ENCODE measurements at regions not wholly inside any gene's neighbourhood (a gene's known extent, or its start where the extent isn't known, plus 50 kb on each side); places are given as distances from the start of the nearest gene placed in this dataset.

DNA sequence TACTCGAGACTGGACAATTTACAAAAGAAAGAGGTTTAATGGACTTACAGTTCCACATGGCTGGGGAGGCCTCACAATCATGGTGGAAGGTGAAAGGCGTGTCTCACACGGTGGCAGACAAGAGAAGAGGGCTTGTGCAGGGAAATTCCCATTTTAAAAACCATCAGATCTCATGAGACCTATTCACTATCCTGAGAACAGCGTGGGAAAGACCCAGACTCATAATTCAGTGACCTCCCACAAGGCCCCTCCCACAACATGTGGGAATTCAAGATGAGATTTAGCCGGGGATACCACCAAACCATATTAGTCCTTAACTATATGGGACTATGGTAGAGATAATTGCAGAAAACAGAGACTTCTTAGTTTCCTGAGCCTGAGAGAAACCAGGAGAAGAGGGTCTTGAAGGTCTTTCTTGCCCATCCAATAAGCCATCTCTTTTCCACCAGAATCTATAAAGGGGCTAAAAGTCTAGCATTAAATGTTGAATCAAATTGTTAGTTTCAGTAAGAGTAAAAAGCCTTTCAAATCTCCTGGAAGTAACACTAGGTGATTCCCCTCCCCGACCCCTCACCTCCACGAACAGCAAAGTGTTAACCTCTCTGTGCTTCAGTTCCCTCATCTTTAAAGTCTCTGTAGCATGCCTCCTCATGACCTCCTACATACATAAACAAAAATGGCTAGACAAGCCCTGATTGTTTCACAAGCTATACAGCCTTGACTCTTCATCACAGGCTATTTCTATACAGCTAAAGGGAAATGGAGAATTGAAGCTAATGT is 259.1 kb downstream of the TMEM167A start:
- Histone ChIP-seq H3K27me3 (no peaks in the 10 kb centered on the region), H3K36me3 (no peaks in the 10 kb centered on the region), H3K4me3 (no peak overlapping the region), H3K4me1 (peaks cover 0 to 3% (median 0%) of the 10 kb centered on the region in 4 donors), H3K27ac (no peak overlapping the region), H3K9me3 (no peaks in the 10 kb centered on the region)
- no peak for DNase-seq (ENCODE audit: low spot score in 2 of 2)
- WGBS, 2 donors, result 85 to 86% methylated on average over 7 of the region's 7 CpGs
- no peak for TF ChIP-seq EP300 (IDR thresholded peaks at IDR 0.05)
- TF ChIP-seq, protein P1, sequence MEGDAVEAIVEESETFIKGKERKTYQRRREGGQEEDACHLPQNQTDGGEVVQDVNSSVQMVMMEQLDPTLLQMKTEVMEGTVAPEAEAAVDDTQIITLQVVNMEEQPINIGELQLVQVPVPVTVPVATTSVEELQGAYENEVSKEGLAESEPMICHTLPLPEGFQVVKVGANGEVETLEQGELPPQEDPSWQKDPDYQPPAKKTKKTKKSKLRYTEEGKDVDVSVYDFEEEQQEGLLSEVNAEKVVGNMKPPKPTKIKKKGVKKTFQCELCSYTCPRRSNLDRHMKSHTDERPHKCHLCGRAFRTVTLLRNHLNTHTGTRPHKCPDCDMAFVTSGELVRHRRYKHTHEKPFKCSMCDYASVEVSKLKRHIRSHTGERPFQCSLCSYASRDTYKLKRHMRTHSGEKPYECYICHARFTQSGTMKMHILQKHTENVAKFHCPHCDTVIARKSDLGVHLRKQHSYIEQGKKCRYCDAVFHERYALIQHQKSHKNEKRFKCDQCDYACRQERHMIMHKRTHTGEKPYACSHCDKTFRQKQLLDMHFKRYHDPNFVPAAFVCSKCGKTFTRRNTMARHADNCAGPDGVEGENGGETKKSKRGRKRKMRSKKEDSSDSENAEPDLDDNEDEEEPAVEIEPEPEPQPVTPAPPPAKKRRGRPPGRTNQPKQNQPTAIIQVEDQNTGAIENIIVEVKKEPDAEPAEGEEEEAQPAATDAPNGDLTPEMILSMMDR (IDR thresholded peaks at IDR 0.05), result no peak
- no peak for TF ChIP-seq POLR2A (IDR thresholded peaks at IDR 0.05)

DNA sequence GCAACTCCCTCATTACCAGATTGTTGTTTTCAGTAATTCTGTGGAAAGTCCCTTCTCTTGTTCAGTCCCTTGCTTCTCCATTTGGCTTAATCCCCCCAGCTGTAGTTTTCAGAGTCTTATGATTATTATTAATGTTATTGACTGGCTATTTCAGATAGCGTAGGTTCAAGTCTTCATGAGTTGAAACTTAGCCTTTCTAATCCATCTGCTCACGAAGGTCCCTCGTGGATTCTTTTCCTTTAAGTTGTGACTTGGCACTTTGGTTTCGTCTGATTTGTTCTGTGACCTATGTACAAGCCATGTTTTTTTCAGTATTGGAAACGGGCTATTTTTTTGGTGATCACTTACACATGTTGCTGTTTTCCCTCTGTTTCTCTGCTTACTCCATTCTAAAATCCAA is 260.3 kb downstream of the TMEM167A start:
- no peak overlapping the region for H3K27ac ChIP-seq
- DNase-seq (ENCODE audit: low spot score in 2 of 2), result no peak
- 75 to 81% methylated on average over 5 of the region's 5 CpGs for WGBS, 2 donors
- no peak overlapping the region for H3K4me3 ChIP-seq
- no peaks in the 10 kb centered on the region for H3K27me3 ChIP-seq
- no peaks in the 10 kb centered on the region for H3K9me3 ChIP-seq
- peaks cover 0 to 3% (median 0%) of the 10 kb centered on the region in 4 donors for H3K4me1 ChIP-seq
- no peak for TF ChIP-seq EP300 (IDR thresholded peaks at IDR 0.05)
- TF ChIP-seq POLR2A (IDR thresholded peaks at IDR 0.05), result no peak
- TF ChIP-seq, protein P1 (IDR thresholded peaks at IDR 0.05), result no peak
- H3K36me3 ChIP-seq, result no peaks in the 10 kb centered on the region

DNA sequence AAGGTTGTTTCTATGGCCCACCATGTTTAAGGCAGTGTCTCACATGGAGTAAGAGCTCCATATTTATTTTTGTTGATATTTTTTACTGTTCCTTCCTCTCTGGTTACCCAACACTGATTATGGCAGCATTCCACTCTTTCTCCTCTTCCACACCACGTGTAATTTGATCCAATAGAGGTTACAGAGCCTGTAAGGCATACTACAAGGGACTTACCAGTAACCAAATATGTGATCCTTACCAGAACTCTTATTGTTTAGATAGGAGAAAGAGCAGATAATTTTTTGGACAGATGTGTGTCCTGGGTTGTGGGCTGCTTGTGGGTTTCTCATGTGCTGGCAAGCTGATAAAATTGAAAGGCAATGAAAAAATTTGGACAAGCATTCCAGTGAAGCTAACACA is 261.3 kb downstream of the TMEM167A start:
- H3K36me3 ChIP-seq, result no peaks in the 10 kb centered on the region
- TF ChIP-seq POLR2A (IDR thresholded peaks at IDR 0.05), result no peak
- TF ChIP-seq, protein P1 (IDR thresholded peaks at IDR 0.05), result no peak
- TF ChIP-seq EP300 (IDR thresholded peaks at IDR 0.05), result no peak
- 35 to 66% methylated on average over 1 of the region's 1 CpG for WGBS, 2 donors

DNA sequence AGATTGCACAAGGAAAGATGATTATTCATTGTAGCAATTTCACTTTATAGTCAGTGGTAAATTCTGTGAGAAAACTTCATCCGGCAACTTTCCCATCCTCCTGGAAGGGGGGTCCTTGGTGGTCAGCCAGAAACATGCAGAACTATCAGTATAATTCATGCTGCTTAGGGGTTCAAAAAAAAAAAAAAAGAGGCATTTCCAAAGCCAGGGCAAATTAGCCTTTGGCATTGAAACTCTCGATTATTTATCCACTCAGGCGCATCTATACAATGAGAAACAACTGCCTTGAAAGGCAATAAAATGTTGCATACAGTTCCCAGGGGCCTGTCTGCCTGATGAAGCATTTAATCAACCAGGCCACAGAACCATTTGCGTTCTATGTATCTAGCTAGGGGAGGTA is 263.3 kb downstream of the TMEM167A start:
- Histone ChIP-seq H3K4me3 (no peak overlapping the region), H3K9me3 (no peaks in the 10 kb centered on the region), H3K27me3 (no peaks in the 10 kb centered on the region), H3K27ac (no peak overlapping the region), H3K4me1 (no peaks in the 10 kb centered on the region), H3K36me3 (no peaks in the 10 kb centered on the region)
- DNase-seq (ENCODE audit: low spot score in 2 of 2), result no peak
- WGBS, 2 donors, result 87 to 89% methylated on average over 4 of the region's 4 CpGs
- no peak for TF ChIP-seq EP300 (IDR thresholded peaks at IDR 0.05)
- TF ChIP-seq POLR2A (IDR thresholded peaks at IDR 0.05), result no peak
- TF ChIP-seq, protein P1 (IDR thresholded peaks at IDR 0.05), result no peak

More for the DNA sequence above, 261.3 kb downstream of the TMEM167A start:
- Histone ChIP-seq H3K4me1 (no peaks in the 10 kb centered on the region), H3K9me3 (no peaks in the 10 kb centered on the region), H3K27me3 (no peaks in the 10 kb centered on the region), H3K27ac (no peak overlapping the region), H3K4me3 (no peak overlapping the region)
- no peak for DNase-seq (ENCODE audit: low spot score in 2 of 2)

DNA sequence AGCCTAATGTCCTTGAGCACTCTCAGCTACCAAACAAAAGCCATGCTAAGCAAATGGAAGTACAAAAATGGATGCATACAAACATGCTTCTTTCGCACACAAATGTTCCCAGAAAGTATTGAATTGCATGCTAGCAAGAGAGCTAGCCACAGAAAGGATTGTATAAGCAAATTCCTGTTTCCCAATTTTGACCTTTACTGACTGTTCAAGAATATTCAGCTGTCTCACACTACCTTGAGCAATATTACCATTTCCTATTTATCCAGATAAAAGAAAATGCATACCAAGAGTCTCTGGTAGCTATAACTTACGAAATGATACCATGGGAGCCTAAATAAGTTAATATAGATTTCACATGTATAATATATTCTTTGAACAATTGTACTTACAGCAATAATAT is 264.6 kb downstream of the TMEM167A start:
- Histone ChIP-seq H3K27ac (no peak overlapping the region), H3K4me3 (no peak overlapping the region), H3K36me3 (no peaks in the 10 kb centered on the region), H3K27me3 (no peaks in the 10 kb centered on the region), H3K4me1 (no peaks in the 10 kb centered on the region), H3K9me3 (no peaks in the 10 kb centered on the region)
- WGBS, 2 donors, result 81 to 91% methylated on average over 2 of the region's 2 CpGs
- no peak for TF ChIP-seq POLR2A (IDR thresholded peaks at IDR 0.05)
- TF ChIP-seq EP300 (IDR thresholded peaks at IDR 0.05), result no peak
- TF ChIP-seq, protein P1 (IDR thresholded peaks at IDR 0.05), result no peak
- no peak for DNase-seq (ENCODE audit: low spot score in 2 of 2)

Data from tibial nerve (tissue), 4 donors.